GM13977 (cell line): ENCODE measurements at regions not wholly inside any gene's neighbourhood (a gene's known extent, or its start where the extent isn't known, plus 50 kb on each side); places are given as distances from the start of the nearest gene placed in this dataset.

Experiments used
- DNase-seq: peaks from one replicate; pipeline ENCODE4 v3.0.0; 2012; ENCODE audit warnings: low spot score
- in situ Hi-C: fragments of 300-500 bp; cut with MboI; formaldehyde crosslinking; loops from one replicate; pipeline ENCODE4 v1.12.0; 2022; ENCODE audit warnings: low sequenced_read_pairs, low pct_unique_long_range_greater_than_20kb, mixed read lengths, inconsistent platforms; ENCODE audit not compliant: unreplicated experiment
- TF ChIP-seq, protein P1 (sequence below): IDR thresholded peaks from 2 replicates; pipeline ENCODE4 v1.5.1; 2012; ENCODE audit warnings: mild to moderate bottlenecking, control low read depth; ENCODE audit not compliant: insufficient read depth; ENCODE audit errors: extremely low read depth, missing control alignments

DNA sequence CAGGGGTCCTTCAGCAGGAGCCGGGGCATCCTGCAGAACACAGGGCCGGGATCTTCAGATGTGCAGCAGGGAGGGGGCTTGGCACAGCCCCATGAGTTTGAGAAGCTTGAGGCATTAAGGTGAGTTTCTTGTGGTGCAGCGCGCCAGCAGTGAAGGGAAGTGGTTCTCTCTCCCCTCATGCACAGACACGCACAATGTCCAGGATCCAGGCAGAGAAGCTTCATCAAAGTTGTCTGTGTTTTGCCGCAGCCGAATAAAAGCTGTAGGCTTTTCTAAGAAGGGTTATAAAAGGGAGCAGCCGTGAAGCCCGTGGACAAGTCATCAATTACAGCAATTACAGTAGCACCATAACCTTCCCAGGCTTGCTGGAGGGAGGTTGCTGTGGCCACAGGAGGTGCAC, 491.0 kb upstream of the CDH4 start:
- TF ChIP-seq, protein P1, sequence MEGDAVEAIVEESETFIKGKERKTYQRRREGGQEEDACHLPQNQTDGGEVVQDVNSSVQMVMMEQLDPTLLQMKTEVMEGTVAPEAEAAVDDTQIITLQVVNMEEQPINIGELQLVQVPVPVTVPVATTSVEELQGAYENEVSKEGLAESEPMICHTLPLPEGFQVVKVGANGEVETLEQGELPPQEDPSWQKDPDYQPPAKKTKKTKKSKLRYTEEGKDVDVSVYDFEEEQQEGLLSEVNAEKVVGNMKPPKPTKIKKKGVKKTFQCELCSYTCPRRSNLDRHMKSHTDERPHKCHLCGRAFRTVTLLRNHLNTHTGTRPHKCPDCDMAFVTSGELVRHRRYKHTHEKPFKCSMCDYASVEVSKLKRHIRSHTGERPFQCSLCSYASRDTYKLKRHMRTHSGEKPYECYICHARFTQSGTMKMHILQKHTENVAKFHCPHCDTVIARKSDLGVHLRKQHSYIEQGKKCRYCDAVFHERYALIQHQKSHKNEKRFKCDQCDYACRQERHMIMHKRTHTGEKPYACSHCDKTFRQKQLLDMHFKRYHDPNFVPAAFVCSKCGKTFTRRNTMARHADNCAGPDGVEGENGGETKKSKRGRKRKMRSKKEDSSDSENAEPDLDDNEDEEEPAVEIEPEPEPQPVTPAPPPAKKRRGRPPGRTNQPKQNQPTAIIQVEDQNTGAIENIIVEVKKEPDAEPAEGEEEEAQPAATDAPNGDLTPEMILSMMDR: no peak
- no peak for DNase-seq
- in situ Hi-C loops: no loop called here

DNA sequence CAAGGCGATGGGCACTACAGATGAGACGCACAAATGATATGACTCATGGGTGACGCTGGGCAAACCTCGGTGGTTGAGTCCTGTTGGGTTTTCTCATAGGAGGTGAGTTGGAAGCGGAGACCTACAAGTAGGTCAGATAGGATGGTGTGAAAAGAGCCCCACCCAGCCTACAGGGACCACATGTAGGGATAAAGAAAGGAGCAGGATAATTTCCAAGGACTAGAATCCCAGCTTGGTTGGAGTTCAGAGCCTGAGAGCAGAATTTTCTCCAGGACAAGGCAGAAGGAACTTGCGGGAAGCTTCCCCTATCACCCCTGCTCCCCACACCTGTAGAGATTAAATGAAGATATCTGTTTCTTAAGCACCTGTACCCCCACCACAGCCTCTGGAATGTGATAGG, 489.7 kb upstream of the CDH4 start:
- TF ChIP-seq, protein P1: no peak
- in situ Hi-C loops: no loop called here
- DNase-seq: no peak

DNA sequence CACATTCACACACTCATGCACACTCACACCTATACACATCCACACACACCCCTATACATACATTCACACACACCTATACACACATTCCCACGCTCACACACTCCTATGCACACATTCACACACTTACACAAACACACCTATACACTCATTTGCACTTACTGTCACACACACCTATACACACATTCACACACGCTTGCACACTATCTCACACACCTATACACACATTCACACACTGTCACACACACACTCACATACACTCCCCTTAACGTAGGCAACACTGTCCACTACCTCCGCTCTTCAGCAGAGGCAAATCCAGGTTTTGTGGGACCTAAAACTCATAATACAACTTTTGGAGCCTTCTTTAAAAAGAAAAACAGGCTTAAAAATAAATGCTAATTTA, 487.7 kb upstream of the CDH4 start:
- in situ Hi-C loops: no loop called here

DNA sequence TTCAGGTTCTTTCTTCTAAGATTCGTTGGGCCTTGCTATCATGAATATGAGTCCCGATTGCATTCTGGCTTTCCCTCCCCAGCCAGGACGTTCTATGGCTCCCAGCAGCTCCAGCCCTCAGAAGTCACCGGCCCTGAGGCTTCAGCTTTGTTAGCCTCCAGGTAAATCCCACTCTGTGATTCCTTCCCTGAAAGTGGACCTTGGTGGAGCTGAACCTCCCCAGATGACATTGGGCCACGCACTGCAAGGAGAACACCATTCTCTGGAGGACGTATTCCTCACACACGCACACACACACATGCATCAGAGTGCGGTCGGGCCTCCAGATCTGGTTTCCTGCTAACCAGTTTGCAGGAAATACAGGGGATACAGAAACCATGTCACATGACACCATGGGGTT, 487.3 kb upstream of the CDH4 start:
- DNase-seq: no peak
- TF ChIP-seq, protein P1: no peak
- in situ Hi-C loops: no loop called here

More for the DNA sequence above, 487.7 kb upstream of the CDH4 start:
- TF ChIP-seq, protein P1: no peak
- DNase-seq: no peak

DNA sequence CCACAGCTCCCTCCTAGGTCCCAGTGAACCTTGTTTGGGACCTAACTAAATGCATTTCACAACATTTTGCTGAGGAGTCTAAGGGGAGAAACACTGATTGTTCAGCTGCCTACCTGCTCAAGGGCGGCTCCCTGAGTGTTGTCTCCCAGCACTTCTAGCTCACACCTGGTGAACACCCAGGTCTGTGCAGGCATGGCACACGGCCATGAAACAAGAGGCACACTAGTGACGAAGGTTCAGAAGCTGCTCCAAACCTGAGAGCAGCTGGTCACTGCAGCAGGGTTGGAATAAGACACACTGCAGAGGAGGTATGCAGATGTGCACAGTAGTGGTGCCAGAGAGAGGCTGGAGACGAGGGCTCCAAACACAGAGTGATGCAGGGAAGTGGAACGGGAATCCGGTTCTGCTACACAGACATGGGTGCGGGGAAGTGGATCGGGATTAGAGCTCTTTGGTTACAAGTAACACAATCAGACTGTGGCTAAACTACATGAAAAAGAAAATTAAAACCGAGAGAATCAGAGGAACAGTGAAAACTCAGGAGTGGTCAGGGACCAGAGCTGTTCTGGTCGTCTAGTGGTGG, 486.1 kb upstream of the CDH4 start:
- TF ChIP-seq, protein P1: no peak
- no peak for DNase-seq
- in situ Hi-C loops: no loop called here

DNA sequence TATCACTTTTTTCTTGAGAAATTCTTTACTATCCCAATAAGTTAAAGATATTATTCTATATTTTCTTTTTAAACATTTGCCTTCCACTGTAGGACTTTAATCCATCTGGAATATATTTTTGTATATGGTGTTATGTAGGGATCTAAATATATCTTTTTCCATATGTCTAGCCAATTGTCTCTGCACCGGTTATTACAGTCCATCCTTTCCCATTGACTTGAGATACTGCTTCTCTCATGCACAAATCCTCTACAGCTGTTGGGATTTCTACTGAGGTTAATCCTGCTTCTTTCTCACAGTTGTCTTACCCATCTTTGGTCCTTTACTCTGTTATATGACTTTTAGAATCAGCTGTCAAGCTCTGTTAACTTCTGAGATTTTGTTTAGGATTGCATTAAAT, 483.8 kb upstream of the CDH4 start:
- no peak for DNase-seq
- in situ Hi-C loops: no loop called here
- TF ChIP-seq, protein P1: no peak
